ENCODE measurements at regions not wholly inside any gene's neighbourhood (a gene's known extent, or its start where the extent isn't known, plus 50 kb on each side); places are given as distances from the start of the nearest gene placed in this dataset.

- no peak for DNase-seq (ENCODE audit: low read depth)
- TF ChIP-seq CTCF (IDR thresholded peaks at IDR 0.05; ENCODE audit: low read length, missing control alignments), result no peak
- no peak overlapping the region for H3K4me3 ChIP-seq (replicated peaks; ENCODE audit: low read depth, low read length)
Measured at GRCh38 chr3:5442786-5443138, 255.3 kb downstream of the EDEM1 start.

- H3K4me3 ChIP-seq (replicated peaks; ENCODE audit: low read depth, low read length), result no peak overlapping the region
- DNase-seq (ENCODE audit: low read depth), result no peak
- no peak for TF ChIP-seq CTCF (IDR thresholded peaks at IDR 0.05; ENCODE audit: low read length, missing control alignments)
Measured at GRCh38 chr3:5444253-5444652, 256.7 kb downstream of the EDEM1 start.

- no peak for DNase-seq (ENCODE audit: low read depth)
- no peak overlapping the region for H3K4me3 ChIP-seq (replicated peaks; ENCODE audit: low read depth, low read length)
- TF ChIP-seq CTCF (IDR thresholded peaks at IDR 0.05; ENCODE audit: low read length, missing control alignments), result no peak
Measured at GRCh38 chr3:5445676-5446201, 258.2 kb downstream of the EDEM1 start.

GRCh38 chr3:5448246-5448645 is 260.7 kb downstream of the EDEM1 start:
- no peak for DNase-seq (ENCODE audit: low read depth)
- TF ChIP-seq CTCF (IDR thresholded peaks at IDR 0.05; ENCODE audit: low read length, missing control alignments), result no peak
- H3K4me3 ChIP-seq (replicated peaks; ENCODE audit: low read depth, low read length), result no peak overlapping the region

GRCh38 chr3:5448816-5449215 is 261.3 kb downstream of the EDEM1 start:
- TF ChIP-seq CTCF (IDR thresholded peaks at IDR 0.05; ENCODE audit: low read length, missing control alignments), result no peak
- DNase-seq (ENCODE audit: low read depth), result no peak
- H3K4me3 ChIP-seq (replicated peaks; ENCODE audit: low read depth, low read length), result no peak overlapping the region

GRCh38 chr3:5456199-5456598 is 268.7 kb downstream of the EDEM1 start:
- no peak for DNase-seq (ENCODE audit: low read depth)
- no peak for TF ChIP-seq CTCF (IDR thresholded peaks at IDR 0.05; ENCODE audit: low read length, missing control alignments)
- no peak overlapping the region for H3K4me3 ChIP-seq (replicated peaks; ENCODE audit: low read depth, low read length)

GRCh38 chr3:5458526-5458925 is 271.0 kb downstream of the EDEM1 start:
- no peak overlapping the region for H3K4me3 ChIP-seq (replicated peaks; ENCODE audit: low read depth, low read length)
- DNase-seq (ENCODE audit: low read depth), result no peak
- no peak for TF ChIP-seq CTCF (IDR thresholded peaks at IDR 0.05; ENCODE audit: low read length, missing control alignments)
